Neuronal stem cell (in vitro differentiated cells): ENCODE measurements at regions not wholly inside any gene's neighbourhood (a gene's known extent, or its start where the extent isn't known, plus 50 kb on each side); places are given as distances from the start of the nearest gene placed in this dataset.

Source experiments
- DNase-seq: peaks from one replicate; pipeline ENCODE4 v3.0.0-alpha.2; 2013; ENCODE audit warnings: low spot score
- H2AFZ ChIP-seq: one replicate; pipeline ENCODE4 v1.6.1; 2013; ENCODE audit warnings: mild to moderate bottlenecking, low read length, inconsistent platforms
- H2AK5ac ChIP-seq: 2 replicates; pipeline ENCODE4 v1.6.1; 2013; ENCODE audit warnings: low read depth, mild to moderate bottlenecking, inconsistent platforms, low read length, moderate library complexity, mixed read lengths
- H2BK120ac ChIP-seq: 2 replicates; pipeline ENCODE4 v1.6.1; 2013; ENCODE audit warnings: low read depth, mild to moderate bottlenecking, inconsistent platforms, low read length, moderate library complexity, mixed read lengths
- H2BK12ac ChIP-seq: one replicate; pipeline ENCODE4 v1.6.1; 2013; ENCODE audit warnings: low read length, inconsistent platforms
- H2BK15ac ChIP-seq: 2 replicates; pipeline ENCODE4 v1.6.1; 2013; ENCODE audit warnings: mild to moderate bottlenecking, low read length, inconsistent platforms, mixed read lengths
- H2BK5ac ChIP-seq: one replicate; pipeline ENCODE4 v1.6.1; 2013; ENCODE audit warnings: inconsistent platforms, mild to moderate bottlenecking, low read length, moderate library complexity
- H3K14ac ChIP-seq: one replicate; pipeline ENCODE4 v1.6.1; 2013; ENCODE audit warnings: low read length, inconsistent platforms
- H3K18ac ChIP-seq: 2 replicates; pipeline ENCODE4 v1.6.1; 2013; ENCODE audit warnings: low read length, inconsistent platforms
- H3K23ac ChIP-seq: 2 replicates; pipeline ENCODE4 v1.6.1; 2013; ENCODE audit warnings: low read depth, mild to moderate bottlenecking, mixed read lengths, low read length, inconsistent platforms; ENCODE audit not compliant: poor library complexity
- H3K27ac ChIP-seq: replicated peaks from 3 replicates; pipeline ENCODE4 v1.5.1; 2013; ENCODE audit warnings: low read length, inconsistent platforms
- H3K27me3 ChIP-seq, 3 experiments: 2 replicates each; pipeline ENCODE4 v1.6.1; 2013; ENCODE audit warnings: low read length in 3 of 3, mild to moderate bottlenecking in 2 of 3, inconsistent platforms in 1 of 3, low read depth in 1 of 3, mixed read lengths in 1 of 3, moderate library complexity in 1 of 3; ENCODE audit not compliant: control insufficient read depth in 3 of 3, insufficient read depth in 3 of 3
- H3K36me3 ChIP-seq, 2 donors: replicated peaks in 1 of 2; 2 replicates each; pipeline ENCODE4 v1.6.1; 2013; ENCODE audit warnings: low read length in 2 of 2; ENCODE audit not compliant: control insufficient read depth in 2 of 2, insufficient read depth in 2 of 2
- H3K4ac ChIP-seq: 2 replicates; pipeline ENCODE4 v1.6.1; 2013; ENCODE audit warnings: inconsistent platforms, mild to moderate bottlenecking, low read length, moderate library complexity
- H3K4me1 ChIP-seq, 2 donors: 1 replicate in 1 of 2; 2 replicates in 1 of 2; pipeline ENCODE4 v1.6.1; 2013; ENCODE audit warnings: low read length in 2 of 2, low read depth in 1 of 2; ENCODE audit not compliant: control insufficient read depth in 2 of 2, insufficient read depth in 1 of 2
- H3K4me2 ChIP-seq: one replicate; pipeline ENCODE4 v1.6.1; 2013; ENCODE audit warnings: mild to moderate bottlenecking, low read length, inconsistent platforms; ENCODE audit not compliant: insufficient read depth, poor library complexity, severe bottlenecking
- H3K4me3 ChIP-seq, 2 donors: 2 replicates each; pipeline ENCODE4 v1.5.1; 2013; ENCODE audit warnings: low read length in 2 of 2, mild to moderate bottlenecking in 2 of 2, inconsistent platforms in 1 of 2, moderate library complexity in 1 of 2
- H3K79me1 ChIP-seq: one replicate; pipeline ENCODE4 v1.6.1; 2013; ENCODE audit warnings: low read depth, mild to moderate bottlenecking, inconsistent platforms, low read length, moderate library complexity
- H3K9ac ChIP-seq: one replicate; pipeline ENCODE4 v1.6.1; 2013; ENCODE audit warnings: mild to moderate bottlenecking, low read depth, low read length, inconsistent platforms; ENCODE audit not compliant: poor library complexity
- H3K9me3 ChIP-seq, 2 donors: replicated peaks in 1 of 2; 2 replicates each; pipeline versions ENCODE3 to v1.6.1; 2013; ENCODE audit warnings: low read length in 2 of 2, mild to moderate bottlenecking in 2 of 2, inconsistent platforms in 1 of 2, low read depth in 1 of 2, mixed read lengths in 1 of 2, moderate library complexity in 1 of 2; ENCODE audit not compliant: control insufficient read depth in 2 of 2, insufficient read depth in 1 of 2
- H4K8ac ChIP-seq: one replicate; pipeline ENCODE4 v1.6.1; 2013; ENCODE audit warnings: low read depth, mild to moderate bottlenecking, inconsistent platforms, low read length, moderate library complexity
- H4K91ac ChIP-seq: one replicate; pipeline ENCODE4 v1.6.1; 2013; ENCODE audit warnings: low read length, low read depth, mild to moderate bottlenecking, inconsistent platforms; ENCODE audit not compliant: poor library complexity
- WGBS, 2 donors: extraction: QIAGEN DNeasy Blood & Tissue Kit; methylation state at CpG; one replicate each; pipeline ENCODE4 v1.1.7; 2013; ENCODE audit warnings: missing lambda C conversion rate in 2 of 2, mixed read lengths in 1 of 2; ENCODE audit not compliant: insufficient read length in 2 of 2, insufficient replicate concordance in 1 of 2; ENCODE audit errors: extremely low coverage in 2 of 2; 5-methylcytosine and 5-hydroxymethylcytosine counted together

DNA sequence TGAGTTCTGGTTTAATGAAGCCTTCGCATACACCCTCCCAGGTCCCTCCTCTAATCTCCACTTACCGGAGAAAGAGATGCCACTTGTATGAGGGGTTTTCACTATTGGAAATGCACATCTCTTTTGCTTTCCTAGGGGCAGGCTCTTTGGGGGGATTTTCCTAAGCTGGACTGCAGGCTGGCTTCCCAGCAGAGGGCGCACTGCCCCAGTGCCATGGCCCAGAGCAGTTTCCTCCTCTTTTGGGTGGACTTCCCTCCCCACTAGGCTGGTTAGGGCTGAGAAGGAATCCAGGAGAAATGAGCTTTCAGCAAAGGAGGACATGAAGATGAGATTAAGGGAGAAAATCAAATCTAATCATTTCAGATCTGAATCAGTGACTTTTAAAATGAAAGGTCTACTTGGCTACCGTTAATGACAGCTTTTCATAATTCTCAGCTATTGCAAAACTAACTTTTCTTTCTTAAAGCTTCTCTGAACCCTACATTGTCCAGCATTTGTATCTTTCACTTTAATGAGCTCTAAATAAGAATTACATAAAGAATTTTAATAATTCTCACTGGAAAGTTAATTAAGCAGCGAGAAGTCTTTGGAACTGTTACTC, 784.1 kb upstream of the FANCL start:
- no CpG with 5 or more reads among the region's 5 CpGs for WGBS, 2 donors
- H2BK5ac ChIP-seq = no peak overlapping the region
- no peaks in the 10 kb centered on the region for H3K36me3 ChIP-seq

GRCh38 chr2:59021786-59022185, 780.7 kb upstream of the FANCL start:
- Histone ChIP-seq H3K4ac (no peak overlapping the region), H3K9ac (no peak overlapping the region), H2AK5ac (no peak overlapping the region), H3K14ac (no peak overlapping the region), H3K4me3 (no peak overlapping the region), H3K18ac (no peak overlapping the region), H2BK15ac (no peak overlapping the region), H3K79me1 (no peaks in the 10 kb centered on the region), H3K36me3 (no peaks in the 10 kb centered on the region), H2BK12ac (no peak overlapping the region), H3K23ac (no peak overlapping the region), H3K27ac (no peak overlapping the region), H4K8ac (no peak overlapping the region), H2BK5ac (no peak overlapping the region), H2BK120ac (no peak overlapping the region), H3K27me3 (no peaks in the 10 kb centered on the region), H4K91ac (no peak overlapping the region), H3K4me2 (no peak overlapping the region), H2AFZ (no peak overlapping the region), H3K9me3 (no peaks in the 10 kb centered on the region), H3K4me1 (no peaks in the 10 kb centered on the region)
- no peak for DNase-seq
- no CpG with 5 or more reads among the region's 1 CpG for WGBS, 2 donors

More for the DNA sequence above, 784.1 kb upstream of the FANCL start:
- Histone ChIP-seq H3K4ac (no peak overlapping the region), H3K18ac (no peak overlapping the region), H3K23ac (no peak overlapping the region), H3K4me2 (no peak overlapping the region), H3K27me3 (no peaks in the 10 kb centered on the region), H2AFZ (no peak overlapping the region), H3K27ac (no peak overlapping the region), H2AK5ac (no peak overlapping the region), H3K9ac (no peak overlapping the region), H3K4me1 (no peaks in the 10 kb centered on the region), H3K9me3 (no peaks in the 10 kb centered on the region), H4K8ac (no peak overlapping the region), H2BK15ac (no peak overlapping the region), H3K4me3 (no peak overlapping the region), H3K79me1 (no peaks in the 10 kb centered on the region), H2BK120ac (no peak overlapping the region), H3K14ac (no peak overlapping the region), H4K91ac (no peak overlapping the region), H2BK12ac (no peak overlapping the region)
- DNase-seq = peak; percentile 32

DNA sequence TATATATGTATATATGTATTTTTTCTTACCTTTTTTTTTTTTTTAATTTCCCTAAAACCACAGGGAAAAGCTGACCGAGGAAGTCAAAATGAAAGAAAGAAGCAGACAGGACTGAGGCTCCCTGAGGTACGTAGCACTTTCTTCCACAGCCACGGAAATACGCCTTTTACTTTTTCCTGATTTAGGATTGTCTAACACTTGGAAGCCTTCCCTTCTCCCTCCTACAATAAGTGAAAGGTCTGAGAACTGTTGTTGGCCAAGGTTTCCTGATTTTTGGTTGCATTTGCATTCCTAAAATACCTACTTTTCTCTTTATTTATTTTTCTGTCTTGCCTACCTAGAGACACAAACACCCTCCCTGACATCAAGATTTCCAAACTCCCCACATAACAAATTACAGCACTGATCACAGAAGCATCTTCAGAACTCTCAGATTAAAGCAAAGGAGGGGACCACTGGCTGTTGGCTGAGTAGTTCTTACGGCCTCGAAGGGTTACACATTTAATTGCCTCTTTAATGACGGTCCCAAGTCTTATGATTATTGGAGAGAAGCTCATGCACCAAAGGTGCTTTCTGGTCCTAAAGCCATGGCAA, 778.5 kb upstream of the FANCL start:
- H2BK15ac ChIP-seq = no peak overlapping the region
- no peak for DNase-seq
- H3K14ac ChIP-seq = no peak overlapping the region
- H2BK5ac ChIP-seq = no peak overlapping the region
- no peaks in the 10 kb centered on the region for H3K79me1 ChIP-seq
- H3K4me3 ChIP-seq = no peak overlapping the region
- H4K91ac ChIP-seq = no peak overlapping the region
- H3K27me3 ChIP-seq = no peaks in the 10 kb centered on the region
- no peak overlapping the region for H2BK12ac ChIP-seq
- H3K4ac ChIP-seq = no peak overlapping the region
- H2AFZ ChIP-seq = no peak overlapping the region
- H2AK5ac ChIP-seq = no peak overlapping the region
- no peaks in the 10 kb centered on the region for H3K36me3 ChIP-seq
- peaks cover 0 to 2% of the 10 kb centered on the region in 2 donors for H3K9me3 ChIP-seq
- no peak overlapping the region for H3K18ac ChIP-seq
- no peaks in the 10 kb centered on the region for H3K4me1 ChIP-seq
- no peak overlapping the region for H3K23ac ChIP-seq
- no peak overlapping the region for H4K8ac ChIP-seq
- H3K27ac ChIP-seq = no peak overlapping the region
- WGBS, 2 donors = no CpG with 5 or more reads among the region's 7 CpGs
- H3K4me2 ChIP-seq = no peak overlapping the region
- H2BK120ac ChIP-seq = no peak overlapping the region
- no peak overlapping the region for H3K9ac ChIP-seq

- Histone ChIP-seq H3K4me2 (no peak overlapping the region), H2AFZ (no peak overlapping the region), H3K23ac (no peak overlapping the region), H2BK120ac (no peak overlapping the region), H2BK12ac (no peak overlapping the region), H2AK5ac (no peak overlapping the region), H4K8ac (no peak overlapping the region), H2BK5ac (no peak overlapping the region), H3K14ac (no peak overlapping the region), H3K4me3 (no peak overlapping the region), H2BK15ac (no peak overlapping the region), H3K27ac (no peak overlapping the region), H3K27me3 (no peaks in the 10 kb centered on the region), H3K79me1 (no peaks in the 10 kb centered on the region), H3K9me3 (peaks cover 0 to 2% of the 10 kb centered on the region in 2 donors), H4K91ac (no peak overlapping the region), H3K4me1 (no peaks in the 10 kb centered on the region), H3K4ac (no peak overlapping the region), H3K36me3 (no peaks in the 10 kb centered on the region), H3K18ac (no peak overlapping the region), H3K9ac (no peak overlapping the region)
- DNase-seq = no peak
- WGBS, 2 donors = no CpG with 5 or more reads among the region's 3 CpGs
Observed at GRCh38 chr2:59018737-59019136, 777.6 kb upstream of the FANCL start.
